ENCODE measurements at regions not wholly inside any gene's neighbourhood (a gene's known extent, or its start where the extent isn't known, plus 50 kb on each side); places are given as distances from the start of the nearest gene placed in this dataset.

- no peak for DNase-seq
- no peak for TF ChIP-seq GATA1 (IDR thresholded peaks at IDR 0.05; ENCODE audit: low read depth, low read length)
- TF ChIP-seq POLR2A (IDR thresholded peaks at IDR 0.05; ENCODE audit: low read length): no peak
Observed at GRCh38 chr11:115761348-115761747, 257.1 kb upstream of the CADM1 start.

- TF ChIP-seq GATA1 (IDR thresholded peaks at IDR 0.05; ENCODE audit: low read depth, low read length) (no peak), POLR2A (IDR thresholded peaks at IDR 0.05; ENCODE audit: low read length) (no peak)
- no peak for DNase-seq
Observed at GRCh38 chr11:115760461-115761320, 256.5 kb upstream of the CADM1 start.

GRCh38 chr11:115759622-115760460, 255.6 kb upstream of the CADM1 start:
- TF ChIP-seq GATA1 (IDR thresholded peaks at IDR 0.05; ENCODE audit: low read depth, low read length) (no peak), POLR2A (IDR thresholded peaks at IDR 0.05; ENCODE audit: low read length) (no peak)
- no peak for DNase-seq

GRCh38 chr11:115758011-115758410, 253.8 kb upstream of the CADM1 start:
- TF ChIP-seq GATA1 (IDR thresholded peaks at IDR 0.05; ENCODE audit: low read depth, low read length) (no peak), POLR2A (IDR thresholded peaks at IDR 0.05; ENCODE audit: low read length) (no peak)
- no peak for DNase-seq

GRCh38 chr11:115751243-115752015, 247.2 kb upstream of the CADM1 start:
- no peak for TF ChIP-seq GATA1 (IDR thresholded peaks at IDR 0.05; ENCODE audit: low read depth, low read length)
- DNase-seq: no peak

GRCh38 chr11:115745610-115746512, 241.6 kb upstream of the CADM1 start:
- no peak for DNase-seq
- TF ChIP-seq POLR2A (IDR thresholded peaks at IDR 0.05; ENCODE audit: low read length) (no peak), GATA1 (IDR thresholded peaks at IDR 0.05; ENCODE audit: low read depth, low read length) (no peak)

- no peak for TF ChIP-seq POLR2A (IDR thresholded peaks at IDR 0.05; ENCODE audit: low read length)
- no peak for TF ChIP-seq GATA1 (IDR thresholded peaks at IDR 0.05; ENCODE audit: low read depth, low read length)
- no peak for DNase-seq
Observed at GRCh38 chr11:115745066-115745465, 240.9 kb upstream of the CADM1 start.

GRCh38 chr11:115743719-115744118, 239.5 kb upstream of the CADM1 start:
- no peak for DNase-seq

GRCh38 chr11:115741376-115742107, 237.3 kb upstream of the CADM1 start:
- DNase-seq: no peak
- no peak for TF ChIP-seq POLR2A (IDR thresholded peaks at IDR 0.05; ENCODE audit: low read length)
- no peak for TF ChIP-seq GATA1 (IDR thresholded peaks at IDR 0.05; ENCODE audit: low read depth, low read length)

More at GRCh38 chr11:115743719-115744118, 239.5 kb upstream of the CADM1 start:
- TF ChIP-seq POLR2A (IDR thresholded peaks at IDR 0.05; ENCODE audit: low read length) (no peak), GATA1 (IDR thresholded peaks at IDR 0.05; ENCODE audit: low read depth, low read length) (no peak)

GRCh38 chr11:115740324-115740723, 236.1 kb upstream of the CADM1 start:
- no peak for TF ChIP-seq POLR2A (IDR thresholded peaks at IDR 0.05; ENCODE audit: low read length)
- TF ChIP-seq GATA1 (IDR thresholded peaks at IDR 0.05; ENCODE audit: low read depth, low read length): no peak

GRCh38 chr11:115739878-115740277, 235.7 kb upstream of the CADM1 start:
- DNase-seq: no peak
- TF ChIP-seq GATA1 (IDR thresholded peaks at IDR 0.05; ENCODE audit: low read depth, low read length): no peak
- no peak for TF ChIP-seq POLR2A (IDR thresholded peaks at IDR 0.05; ENCODE audit: low read length)

More at GRCh38 chr11:115740324-115740723, 236.1 kb upstream of the CADM1 start:
- DNase-seq: no peak

- no peak for DNase-seq
- TF ChIP-seq POLR2A (IDR thresholded peaks at IDR 0.05; ENCODE audit: low read length) (no peak), GATA1 (IDR thresholded peaks at IDR 0.05; ENCODE audit: low read depth, low read length) (no peak)
Observed at GRCh38 chr11:115739146-115739545, 234.9 kb upstream of the CADM1 start.

Data from erythroblast (primary cell).